ENCODE measurements at regions not wholly inside any gene's neighbourhood (a gene's known extent, or its start where the extent isn't known, plus 50 kb on each side); places are given as distances from the start of the nearest gene placed in this dataset.

DNA sequence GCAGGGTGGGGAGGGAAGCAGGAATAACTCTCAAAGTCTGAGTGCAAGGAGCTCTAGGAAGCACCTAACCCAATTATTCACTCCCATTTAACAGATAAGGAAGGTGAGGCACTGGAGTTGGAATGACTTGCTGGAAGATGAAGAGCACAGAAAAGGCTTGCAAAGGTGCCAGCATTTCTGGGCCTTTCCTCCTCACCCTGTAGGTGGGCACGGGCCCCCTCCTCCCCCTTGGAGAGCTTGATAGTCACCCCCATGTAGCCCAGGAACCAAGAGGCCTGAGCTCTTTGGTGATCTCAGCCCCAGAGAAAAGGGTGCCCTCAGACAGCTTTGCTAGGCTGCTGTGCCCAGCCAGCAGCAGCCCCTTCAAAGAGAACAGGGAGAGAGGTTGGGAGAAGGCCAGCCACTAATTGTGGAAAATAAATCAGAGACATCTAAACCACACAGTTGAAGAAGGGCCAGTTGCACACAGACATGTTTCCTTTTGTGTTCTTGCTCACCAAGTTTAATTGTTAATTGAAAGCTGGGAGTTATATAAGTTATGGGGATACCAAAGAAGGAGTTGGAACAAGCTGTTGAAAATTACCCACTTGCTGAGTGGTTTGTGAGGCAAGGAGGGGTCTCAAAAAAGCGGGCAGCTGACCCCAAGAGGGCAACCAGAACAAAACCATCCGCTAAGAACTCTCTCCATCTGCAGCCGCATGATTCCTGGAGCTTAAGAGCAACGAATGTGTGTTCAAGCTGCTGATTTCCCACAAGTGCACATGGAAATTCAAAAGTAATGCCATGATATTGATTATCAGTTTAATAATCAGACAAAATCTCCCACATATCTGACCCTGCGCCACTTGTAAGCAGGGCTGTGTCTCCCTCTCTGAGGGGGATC is 77.0 kb downstream of the MRPL14 start:
- no peak for DNase-seq (ENCODE audit: low spot score)

GRCh38 chr6:44049163-44049988 is 77.9 kb downstream of the MRPL14 start:
- peak; percentile 48 for DNase-seq (ENCODE audit: low spot score)

- DNase-seq (ENCODE audit: low spot score): no peak
These were observed 79.0 kb downstream of the MRPL14 start for GRCh38 chr6:44048277-44048676.

DNA sequence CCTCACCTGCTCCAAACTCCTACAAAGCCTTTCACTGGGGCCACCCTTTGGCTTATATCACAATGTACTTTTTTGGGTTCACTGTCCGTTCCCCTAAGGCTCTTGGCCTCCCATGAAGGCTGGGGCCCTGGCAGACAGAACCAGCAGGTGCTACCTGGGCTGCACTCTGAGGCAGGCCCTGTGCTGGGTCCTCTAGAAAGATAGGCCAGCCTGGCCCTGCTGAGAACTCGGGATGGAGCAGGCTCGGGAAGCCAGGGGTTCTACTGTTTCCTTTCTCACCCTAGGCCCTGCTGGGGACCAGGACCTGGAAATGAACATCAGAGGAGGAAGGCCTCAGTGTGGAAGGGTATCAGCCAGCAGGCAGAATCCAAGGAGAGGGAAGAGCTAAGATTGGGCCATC is 79.5 kb downstream of the MRPL14 start:
- no peak for DNase-seq (ENCODE audit: low spot score)

GRCh38 chr6:44047179-44047546 is 80.1 kb downstream of the MRPL14 start:
- no peak for DNase-seq (ENCODE audit: low spot score)

GRCh38 chr6:44046516-44047178 is 80.6 kb downstream of the MRPL14 start:
- no peak for DNase-seq (ENCODE audit: low spot score)

DNA sequence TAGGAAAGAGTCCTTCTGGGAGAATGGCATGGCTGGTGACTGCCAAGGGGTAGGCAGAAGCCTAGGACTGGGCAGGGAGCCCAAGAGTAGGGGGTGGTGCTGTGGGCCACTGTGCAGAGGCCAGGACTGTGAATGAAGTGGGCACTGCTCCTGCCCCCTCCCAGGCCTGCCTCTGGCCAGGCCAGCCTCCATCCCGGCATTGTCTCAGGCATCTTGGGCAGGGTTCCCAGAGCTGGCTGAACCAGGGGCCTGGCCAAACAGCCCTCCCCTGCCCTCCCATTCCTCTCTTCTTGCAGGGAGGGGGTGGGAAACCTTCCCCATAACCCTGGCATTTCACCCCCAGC is 81.6 kb downstream of the MRPL14 start:
- no peak for DNase-seq (ENCODE audit: low spot score)

GRCh38 chr6:44044940-44045671 is 82.1 kb downstream of the MRPL14 start:
- no peak for DNase-seq (ENCODE audit: low spot score)

DNA sequence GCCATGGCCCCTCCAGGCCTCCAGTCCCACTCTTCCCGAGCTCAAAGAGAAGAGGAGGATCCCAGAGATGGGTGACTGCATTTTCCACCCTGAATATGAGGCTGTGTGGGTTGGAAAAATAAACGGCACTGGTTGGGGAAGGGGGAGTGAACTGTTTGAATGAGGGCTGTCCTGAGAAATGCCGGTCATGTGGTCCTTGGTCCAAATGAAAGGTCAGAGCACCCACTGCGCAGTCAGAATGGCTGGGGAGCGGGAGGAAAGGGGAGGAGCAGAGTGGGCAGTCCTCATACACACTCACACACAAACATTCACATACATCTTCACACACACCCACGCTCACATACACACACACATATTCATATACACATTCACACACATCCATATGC is 83.1 kb downstream of the MRPL14 start:
- no peak for DNase-seq (ENCODE audit: low spot score)

DNA sequence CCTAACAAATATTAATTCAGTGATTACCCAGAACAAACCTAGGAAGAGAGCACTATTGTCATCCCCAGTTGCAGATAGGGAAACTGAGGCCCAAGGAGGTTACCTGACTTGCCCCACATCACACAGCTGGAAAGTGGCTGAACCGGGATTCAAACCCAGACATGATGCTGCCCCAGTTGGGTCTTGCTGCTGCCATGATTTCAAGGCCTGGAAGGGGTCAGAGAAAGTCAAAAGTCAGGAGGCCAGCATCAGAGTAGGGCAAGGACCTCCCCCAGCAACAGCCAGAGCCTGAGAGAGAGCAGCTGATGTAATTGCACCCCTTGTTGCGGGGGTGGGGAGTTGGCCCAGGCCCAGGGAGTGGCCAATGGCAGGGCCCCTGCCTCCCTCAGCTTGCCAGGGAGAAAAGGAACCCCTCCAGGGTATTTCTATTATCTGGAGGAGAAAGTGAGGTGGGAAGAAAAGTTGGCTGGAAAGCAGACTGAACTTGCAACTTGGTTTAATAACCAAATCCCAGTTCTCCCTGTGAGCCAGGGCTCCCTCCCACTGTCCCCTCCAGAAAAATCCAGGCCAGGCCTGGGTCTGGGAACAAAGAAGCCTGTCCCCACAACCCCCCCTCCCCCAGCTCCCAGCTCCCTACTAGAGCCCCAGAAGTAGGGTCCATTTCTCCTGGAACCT is 83.6 kb downstream of the MRPL14 start:
- DNase-seq (ENCODE audit: low spot score): no peak

DNA sequence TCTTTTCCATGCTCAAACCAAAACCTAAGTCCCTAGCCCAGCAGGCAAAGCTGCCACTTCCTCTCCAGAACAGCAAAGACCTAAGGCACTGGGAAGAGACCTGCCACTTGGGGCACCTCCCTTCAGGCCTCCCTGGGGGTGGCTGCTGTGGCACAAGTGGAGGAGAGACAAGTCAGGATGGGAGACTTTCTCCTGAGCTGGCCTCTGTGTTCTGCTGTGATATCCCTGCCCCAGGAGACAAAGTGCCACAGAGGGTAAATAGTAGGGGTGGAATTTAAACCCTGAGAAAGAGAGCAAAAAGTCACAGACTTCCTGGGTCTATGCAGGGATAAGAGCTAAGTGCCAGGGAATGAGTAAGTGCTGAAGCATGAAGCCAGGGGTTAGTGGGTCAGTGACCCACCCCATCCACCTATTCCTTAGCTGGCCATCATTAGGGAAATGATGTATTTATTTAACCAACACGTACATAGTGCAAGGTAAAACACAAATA is 84.2 kb downstream of the MRPL14 start:
- DNase-seq (ENCODE audit: low spot score): no peak

DNA sequence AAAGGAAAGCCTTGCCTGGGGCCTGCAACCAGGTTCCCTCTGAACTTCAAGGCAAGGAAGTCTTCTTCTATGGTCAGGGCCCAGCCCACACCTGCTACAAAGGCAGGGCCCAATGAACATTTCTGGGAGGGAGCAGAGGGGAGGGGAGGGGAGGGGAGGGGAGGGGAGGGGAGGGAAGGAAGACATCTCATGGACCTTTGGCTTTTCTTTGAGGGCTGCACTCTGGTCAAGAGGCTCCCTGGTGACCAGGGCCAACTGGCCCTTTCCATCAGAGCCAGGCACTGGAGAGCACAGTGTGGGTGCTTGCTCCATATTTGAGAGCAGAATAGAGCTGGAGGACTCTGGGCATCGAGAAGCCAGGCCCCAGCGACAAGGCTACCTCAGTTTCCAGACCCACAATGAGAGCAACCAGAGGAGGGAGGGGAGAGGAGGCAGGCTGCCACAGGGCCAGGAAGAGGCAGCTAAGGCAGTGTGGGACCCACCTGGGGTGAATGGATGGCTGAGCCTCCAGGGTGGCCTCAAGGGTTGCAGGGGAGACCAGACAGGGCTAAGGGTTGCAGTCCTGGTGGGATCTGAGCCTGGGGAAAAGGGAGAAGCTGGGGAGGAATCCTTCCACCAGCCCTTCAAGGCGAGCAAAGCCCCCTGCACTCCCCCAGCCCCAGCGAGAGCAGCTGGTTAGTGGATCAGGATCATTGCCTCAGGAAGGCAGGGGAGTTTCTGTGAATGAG is 84.8 kb downstream of the MRPL14 start:
- DNase-seq (ENCODE audit: low spot score): no peak

GRCh38 chr6:44041461-44042260 is 85.6 kb downstream of the MRPL14 start:
- peak; percentile 93 for DNase-seq (ENCODE audit: low spot score)

DNA sequence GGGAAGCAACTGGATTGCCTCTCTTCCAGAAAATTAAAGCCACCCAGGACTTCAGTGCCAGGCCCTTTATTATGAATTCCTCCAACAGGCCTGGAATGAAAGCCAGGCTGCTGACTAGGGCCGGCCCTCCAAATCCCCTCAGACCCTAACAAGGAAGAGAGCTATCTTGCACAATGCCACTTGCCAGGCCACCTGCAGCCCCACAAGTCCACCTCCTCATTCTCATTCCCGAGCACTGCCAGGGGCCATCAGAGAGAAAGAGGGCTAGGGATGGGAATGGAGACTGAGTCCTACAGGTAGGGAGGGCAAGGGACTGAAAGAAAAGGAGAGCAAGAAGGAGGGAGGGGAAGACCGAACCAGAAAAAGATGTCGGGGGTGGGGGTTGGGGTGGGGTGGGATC is 86.5 kb downstream of the MRPL14 start:
- no peak for DNase-seq (ENCODE audit: low spot score)

DNA sequence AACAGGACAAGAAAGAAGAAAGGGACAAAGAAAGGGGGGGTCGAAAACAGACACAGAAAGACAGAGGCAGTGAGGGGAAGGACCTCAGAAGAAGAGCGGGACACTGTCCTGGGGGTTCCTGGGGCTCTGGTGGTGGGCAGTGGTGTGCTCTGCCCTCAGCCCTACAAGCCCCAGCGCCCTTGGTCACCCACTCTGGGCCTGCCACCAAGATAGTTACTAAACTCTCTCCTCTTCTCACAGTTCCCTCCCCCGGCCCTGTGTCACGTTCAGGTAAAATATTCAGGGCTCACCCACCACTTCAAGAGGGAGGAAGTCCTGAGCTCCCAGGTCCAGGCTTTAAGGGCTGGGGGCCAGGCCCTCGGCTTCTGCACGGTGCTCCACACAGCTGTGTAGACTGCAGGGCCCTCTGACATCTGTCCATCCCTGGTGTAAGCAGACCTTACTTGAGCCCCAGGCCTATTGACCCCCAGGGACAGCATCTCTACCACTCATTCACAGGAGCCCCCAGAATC is 87.4 kb downstream of the MRPL14 start:
- no peak for DNase-seq (ENCODE audit: low spot score)

- no peak for DNase-seq (ENCODE audit: low spot score)
These were observed 88.0 kb downstream of the MRPL14 start for GRCh38 chr6:44039191-44039719.

GRCh38 chr6:44038543-44039065 is 88.6 kb downstream of the MRPL14 start:
- no peak for DNase-seq (ENCODE audit: low spot score)

DNA sequence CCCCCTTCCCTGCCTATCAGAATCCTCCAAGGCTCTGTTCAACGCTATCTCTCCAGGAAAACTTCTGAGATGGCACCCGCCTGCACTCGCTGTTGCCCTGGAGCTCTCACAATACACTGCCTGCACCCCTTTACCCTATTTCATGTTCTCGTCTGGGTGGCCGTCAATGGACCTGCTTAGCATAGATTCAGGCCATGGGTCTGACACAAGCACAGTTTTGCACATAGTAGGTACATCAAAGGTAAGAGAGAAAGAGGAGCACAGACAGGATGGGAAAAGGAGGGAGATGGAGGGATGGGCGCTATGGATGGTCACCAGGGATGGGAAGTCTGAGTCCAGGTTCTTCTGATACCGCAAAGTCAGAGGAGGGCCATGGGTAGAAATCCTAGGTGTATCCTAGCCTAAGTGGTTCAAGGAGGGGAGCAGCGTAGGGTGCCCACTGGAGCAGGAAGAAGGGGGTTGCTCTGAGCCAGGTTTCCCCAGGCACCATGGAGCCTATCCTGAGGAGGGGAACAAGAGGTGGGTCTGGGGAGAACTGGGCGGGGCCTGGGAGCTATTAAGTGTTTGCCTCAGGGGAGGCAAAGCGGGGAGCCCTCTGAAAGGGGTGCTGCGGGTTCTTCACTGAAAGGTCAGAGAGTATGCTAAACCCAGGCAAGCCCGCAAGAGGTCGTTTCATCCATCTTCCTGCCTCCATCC is 89.3 kb downstream of the MRPL14 start:
- DNase-seq (ENCODE audit: low spot score): no peak

Data from AG20443 (cell line).